ENCODE measurements at regions not wholly inside any gene's neighbourhood (a gene's known extent, or its start where the extent isn't known, plus 50 kb on each side); places are given as distances from the start of the nearest gene placed in this dataset.

DNA sequence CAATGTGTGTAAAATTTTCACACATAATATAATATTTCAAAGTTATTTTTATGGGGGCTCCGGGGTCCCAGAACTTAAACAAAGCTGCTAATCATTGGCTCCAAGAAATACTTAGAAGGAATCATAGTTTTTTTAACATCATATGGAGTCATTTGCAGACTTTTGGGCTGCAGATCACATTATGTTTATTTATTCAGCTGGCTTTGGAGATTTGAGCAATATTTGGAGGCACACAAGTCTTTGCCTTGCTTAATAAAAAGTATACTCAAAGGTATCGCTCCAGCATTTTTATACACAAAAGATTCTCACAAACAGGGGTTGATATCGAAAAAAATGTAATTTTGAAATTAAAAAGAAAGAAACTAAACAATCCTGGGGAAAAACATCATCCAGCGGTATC lies 382.5 kb upstream of the TENM3 start:
- TF ChIP-seq, protein P1, sequence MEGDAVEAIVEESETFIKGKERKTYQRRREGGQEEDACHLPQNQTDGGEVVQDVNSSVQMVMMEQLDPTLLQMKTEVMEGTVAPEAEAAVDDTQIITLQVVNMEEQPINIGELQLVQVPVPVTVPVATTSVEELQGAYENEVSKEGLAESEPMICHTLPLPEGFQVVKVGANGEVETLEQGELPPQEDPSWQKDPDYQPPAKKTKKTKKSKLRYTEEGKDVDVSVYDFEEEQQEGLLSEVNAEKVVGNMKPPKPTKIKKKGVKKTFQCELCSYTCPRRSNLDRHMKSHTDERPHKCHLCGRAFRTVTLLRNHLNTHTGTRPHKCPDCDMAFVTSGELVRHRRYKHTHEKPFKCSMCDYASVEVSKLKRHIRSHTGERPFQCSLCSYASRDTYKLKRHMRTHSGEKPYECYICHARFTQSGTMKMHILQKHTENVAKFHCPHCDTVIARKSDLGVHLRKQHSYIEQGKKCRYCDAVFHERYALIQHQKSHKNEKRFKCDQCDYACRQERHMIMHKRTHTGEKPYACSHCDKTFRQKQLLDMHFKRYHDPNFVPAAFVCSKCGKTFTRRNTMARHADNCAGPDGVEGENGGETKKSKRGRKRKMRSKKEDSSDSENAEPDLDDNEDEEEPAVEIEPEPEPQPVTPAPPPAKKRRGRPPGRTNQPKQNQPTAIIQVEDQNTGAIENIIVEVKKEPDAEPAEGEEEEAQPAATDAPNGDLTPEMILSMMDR (IDR thresholded peaks at IDR 0.05 in 4 of 5, conservative IDR thresholded peaks at IDR 0.05 in 1 of 5), result no peak
- no peak for TF ChIP-seq POLR2A (IDR thresholded peaks at IDR 0.05)

Measured in gastrocnemius medialis (tissue), 4 donors.